Uterus (tissue), 2 donors: ENCODE measurements at regions not wholly inside any gene's neighbourhood (a gene's known extent, or its start where the extent isn't known, plus 50 kb on each side); places are given as distances from the start of the nearest gene placed in this dataset.

Experiments used
- POLR2A ChIP-seq, 2 donors: fragments of 450-650 bp; IDR thresholded peaks; one replicate each; pipeline ENCODE4 v1.6.1; 2016; ENCODE audit warnings: antibody characterized with exemption in 2 of 2, mild to moderate bottlenecking in 1 of 2, moderate library complexity in 1 of 2
- TF ChIP-seq, protein P1 (sequence below), 4 experiments: fragments of 200-600 bp in 2 of 4; fragments of 450-650 bp in 2 of 4; sonication (generic) in 2 of 4; IDR thresholded peaks; one replicate each; pipeline ENCODE4 v1.5.1; 2016 to 2019; ENCODE audit warnings: antibody characterized with exemption in 4 of 4, mild to moderate bottlenecking in 2 of 4, moderate library complexity in 1 of 4

DNA sequence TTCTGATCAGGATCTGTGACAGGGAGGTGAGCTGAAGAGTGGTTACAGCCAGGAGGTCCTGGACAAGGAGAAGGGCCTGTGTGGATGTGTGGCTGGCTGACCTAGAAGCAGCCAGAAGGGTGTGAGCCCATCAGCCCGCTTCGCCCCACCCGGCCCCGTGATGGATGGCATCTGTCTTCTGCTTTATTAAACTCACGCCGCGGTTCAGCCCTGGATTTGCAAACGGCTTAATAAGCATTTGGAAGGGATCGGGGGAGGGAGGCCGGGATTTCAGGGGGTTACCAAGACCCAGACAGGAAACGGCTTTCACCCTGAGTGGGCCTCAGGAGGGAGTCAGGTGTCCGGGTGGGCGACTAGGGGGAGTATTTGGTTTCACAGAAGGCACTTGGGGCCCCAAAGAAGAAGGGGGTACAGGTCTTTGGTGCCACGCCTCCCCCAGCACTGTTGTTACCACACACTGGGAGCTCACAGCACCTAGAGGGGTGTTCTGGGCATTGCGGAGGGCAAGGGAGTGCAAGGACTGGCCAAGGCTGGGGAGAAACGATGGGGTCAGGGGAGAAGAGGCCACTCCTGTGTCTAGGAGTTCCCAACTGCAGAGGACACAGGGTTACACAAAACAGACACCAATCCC is 53.8 kb upstream of the FOXP4 start:
- TF ChIP-seq, protein P1, sequence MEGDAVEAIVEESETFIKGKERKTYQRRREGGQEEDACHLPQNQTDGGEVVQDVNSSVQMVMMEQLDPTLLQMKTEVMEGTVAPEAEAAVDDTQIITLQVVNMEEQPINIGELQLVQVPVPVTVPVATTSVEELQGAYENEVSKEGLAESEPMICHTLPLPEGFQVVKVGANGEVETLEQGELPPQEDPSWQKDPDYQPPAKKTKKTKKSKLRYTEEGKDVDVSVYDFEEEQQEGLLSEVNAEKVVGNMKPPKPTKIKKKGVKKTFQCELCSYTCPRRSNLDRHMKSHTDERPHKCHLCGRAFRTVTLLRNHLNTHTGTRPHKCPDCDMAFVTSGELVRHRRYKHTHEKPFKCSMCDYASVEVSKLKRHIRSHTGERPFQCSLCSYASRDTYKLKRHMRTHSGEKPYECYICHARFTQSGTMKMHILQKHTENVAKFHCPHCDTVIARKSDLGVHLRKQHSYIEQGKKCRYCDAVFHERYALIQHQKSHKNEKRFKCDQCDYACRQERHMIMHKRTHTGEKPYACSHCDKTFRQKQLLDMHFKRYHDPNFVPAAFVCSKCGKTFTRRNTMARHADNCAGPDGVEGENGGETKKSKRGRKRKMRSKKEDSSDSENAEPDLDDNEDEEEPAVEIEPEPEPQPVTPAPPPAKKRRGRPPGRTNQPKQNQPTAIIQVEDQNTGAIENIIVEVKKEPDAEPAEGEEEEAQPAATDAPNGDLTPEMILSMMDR (IDR thresholded peaks at IDR 0.05): no peak
- TF ChIP-seq POLR2A (IDR thresholded peaks at IDR 0.05): no peak
